ENCODE measurements at regions not wholly inside any gene's neighbourhood (a gene's known extent, or its start where the extent isn't known, plus 50 kb on each side); places are given as distances from the start of the nearest gene placed in this dataset.

GRCh38 chr2:43050866-43051265 is 175.5 kb downstream of the ZFP36L2 start:
- DNase-seq = no peak

- DNase-seq = no peak
Measured at GRCh38 chr2:43049836-43050801, 176.3 kb downstream of the ZFP36L2 start.

- no peak for DNase-seq
Measured at GRCh38 chr2:43047187-43047780, 179.1 kb downstream of the ZFP36L2 start.

- DNase-seq = no peak
Measured at GRCh38 chr2:43045866-43046265, 180.5 kb downstream of the ZFP36L2 start.

- no peak for DNase-seq
Measured at GRCh38 chr2:43044093-43044681, 182.2 kb downstream of the ZFP36L2 start.

- no peak for DNase-seq
Measured at GRCh38 chr2:43043553-43043870, 182.9 kb downstream of the ZFP36L2 start.

GRCh38 chr2:43041661-43042360 is 184.6 kb downstream of the ZFP36L2 start:
- no peak for DNase-seq

- DNase-seq = no peak
Measured at GRCh38 chr2:43041173-43041591, 185.2 kb downstream of the ZFP36L2 start.

GRCh38 chr2:43040084-43040854 is 186.1 kb downstream of the ZFP36L2 start:
- DNase-seq = no peak

GRCh38 chr2:43039376-43040080 is 186.9 kb downstream of the ZFP36L2 start:
- DNase-seq = no peak

GRCh38 chr2:43038696-43039094 is 187.7 kb downstream of the ZFP36L2 start:
- DNase-seq = no peak

- no peak for DNase-seq
Measured at GRCh38 chr2:43038034-43038695, 188.2 kb downstream of the ZFP36L2 start.

GRCh38 chr2:43035922-43036321 is 190.5 kb downstream of the ZFP36L2 start:
- DNase-seq = no peak

- DNase-seq = no peak
Measured at GRCh38 chr2:43034921-43035320, 191.5 kb downstream of the ZFP36L2 start.

GRCh38 chr2:43034242-43034619 is 192.2 kb downstream of the ZFP36L2 start:
- DNase-seq = no peak

GRCh38 chr2:43033466-43034241 is 192.8 kb downstream of the ZFP36L2 start:
- DNase-seq = no peak

GRCh38 chr2:43033016-43033270 is 193.5 kb downstream of the ZFP36L2 start:
- no peak for DNase-seq

- no peak for DNase-seq
Measured at GRCh38 chr2:43032213-43033015, 194.0 kb downstream of the ZFP36L2 start.

- no peak for DNase-seq
Measured at GRCh38 chr2:43031471-43032212, 194.8 kb downstream of the ZFP36L2 start.

All from activated T-cell treated with anti-CD3 and anti-CD28 coated beads, Interleukin-2, amount 50 U/mL, for 1 hour (primary cell).